ENCODE measurements at regions not wholly inside any gene's neighbourhood (a gene's known extent, or its start where the extent isn't known, plus 50 kb on each side); places are given as distances from the start of the nearest gene placed in this dataset.
"Not testable (repeated sequence)": the region's sequence is repeated elsewhere in the genome, so short reads cannot be mapped to it uniquely, and the experiment has no call there.

DNA sequence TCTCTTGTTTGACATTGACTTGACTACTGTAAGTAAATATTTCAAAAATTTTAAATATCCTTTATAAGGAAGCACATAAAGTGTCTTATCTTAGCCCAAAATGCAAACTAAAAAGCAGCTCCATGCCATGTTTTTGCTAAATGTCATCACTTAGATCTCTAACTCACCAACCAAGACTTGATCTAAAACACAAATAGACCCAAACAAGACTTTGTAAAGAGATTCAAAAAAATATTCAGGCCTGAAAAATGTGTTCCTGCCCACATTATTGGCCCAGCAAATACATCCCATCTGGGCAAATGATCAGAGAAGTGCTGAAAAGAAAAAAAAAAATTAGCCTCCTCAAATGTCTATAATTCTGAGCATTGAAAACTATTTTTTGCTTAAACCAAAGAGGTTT lies 187.6 kb downstream of the MREG start:
- TF ChIP-seq, protein P1, sequence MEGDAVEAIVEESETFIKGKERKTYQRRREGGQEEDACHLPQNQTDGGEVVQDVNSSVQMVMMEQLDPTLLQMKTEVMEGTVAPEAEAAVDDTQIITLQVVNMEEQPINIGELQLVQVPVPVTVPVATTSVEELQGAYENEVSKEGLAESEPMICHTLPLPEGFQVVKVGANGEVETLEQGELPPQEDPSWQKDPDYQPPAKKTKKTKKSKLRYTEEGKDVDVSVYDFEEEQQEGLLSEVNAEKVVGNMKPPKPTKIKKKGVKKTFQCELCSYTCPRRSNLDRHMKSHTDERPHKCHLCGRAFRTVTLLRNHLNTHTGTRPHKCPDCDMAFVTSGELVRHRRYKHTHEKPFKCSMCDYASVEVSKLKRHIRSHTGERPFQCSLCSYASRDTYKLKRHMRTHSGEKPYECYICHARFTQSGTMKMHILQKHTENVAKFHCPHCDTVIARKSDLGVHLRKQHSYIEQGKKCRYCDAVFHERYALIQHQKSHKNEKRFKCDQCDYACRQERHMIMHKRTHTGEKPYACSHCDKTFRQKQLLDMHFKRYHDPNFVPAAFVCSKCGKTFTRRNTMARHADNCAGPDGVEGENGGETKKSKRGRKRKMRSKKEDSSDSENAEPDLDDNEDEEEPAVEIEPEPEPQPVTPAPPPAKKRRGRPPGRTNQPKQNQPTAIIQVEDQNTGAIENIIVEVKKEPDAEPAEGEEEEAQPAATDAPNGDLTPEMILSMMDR (IDR thresholded peaks at IDR 0.05): no peak
- TF ChIP-seq POLR2A (IDR thresholded peaks at IDR 0.05) (no peak), EP300 (IDR thresholded peaks at IDR 0.05) (no peak)
- H3K27me3 ChIP-seq: no peaks in the 10 kb centered on the region
- H3K4me3 ChIP-seq: no peak overlapping the region
- H3K9me3 ChIP-seq: no peaks in the 10 kb centered on the region
- H3K4me1 ChIP-seq (ENCODE audit: insufficient read depth): peaks cover 6% of the 10 kb centered on the region
- H3K27ac ChIP-seq: no peak overlapping the region
- DNase-seq: no peak
- H3K36me3 ChIP-seq: no peaks in the 10 kb centered on the region
- intact Hi-C loops (cut with DNase I): loop anchor here in 1 of 4 donors (10.0 kb wide), 1 partner anchor 371 kb away; no protein-coding TSS in a partner anchor

DNA sequence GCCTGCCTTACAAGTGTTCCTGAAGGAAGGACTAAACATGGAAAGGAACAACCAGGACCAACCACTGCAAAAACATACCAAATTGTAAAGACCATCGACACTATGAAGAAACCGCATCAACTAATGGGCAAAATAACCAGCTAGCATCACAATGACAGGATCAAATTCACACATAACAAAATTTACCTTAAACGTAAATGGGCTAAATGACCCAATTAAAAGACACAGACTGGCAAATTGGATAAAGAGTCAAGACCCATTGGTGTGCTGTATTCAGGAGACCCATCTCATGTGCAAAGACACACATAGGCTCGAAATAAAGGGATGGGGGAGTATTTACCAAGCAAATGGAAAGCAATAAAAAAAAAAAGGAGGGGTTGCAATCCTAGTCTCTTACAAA lies 192.1 kb downstream of the MREG start:
- H3K27ac ChIP-seq; H3K4me3 ChIP-seq; H3K9me3 ChIP-seq; H3K36me3 ChIP-seq; H3K4me1 ChIP-seq (ENCODE audit: insufficient read depth); DNase-seq; H3K27me3 ChIP-seq: not testable (repeated sequence)
- 90 to 94% (median 92%) methylated on average over 4 of the region's 4 CpGs for WGBS, 3 donors
- intact Hi-C loops (cut with DNase I): loop anchor here in 1 of 4 donors (10.0 kb wide), 1 partner anchor 366 kb away; no protein-coding TSS in a partner anchor

GRCh38 chr2:215819713-215820112 lies 193.6 kb downstream of the MREG start:
- H3K36me3 ChIP-seq; H3K9me3 ChIP-seq; DNase-seq; H3K4me3 ChIP-seq; H3K27ac ChIP-seq; H3K27me3 ChIP-seq; H3K4me1 ChIP-seq (ENCODE audit: insufficient read depth): not testable (repeated sequence)
- intact Hi-C loops (cut with DNase I): loop anchor here in 1 of 4 donors (10.0 kb wide), 1 partner anchor 365 kb away; no protein-coding TSS in a partner anchor
- 89 to 100% (median 97%) methylated on average over 3 of the region's 3 CpGs for WGBS, 3 donors

- 90 to 96% (median 95%) methylated on average over 1 of the region's 1 CpG for WGBS, 3 donors
- no peak for DNase-seq
- intact Hi-C loops (cut with DNase I): no loop called here
- Histone ChIP-seq H3K36me3 (no peaks in the 10 kb centered on the region), H3K4me3 (no peak overlapping the region), H3K9me3 (no peaks in the 10 kb centered on the region), H3K27me3 (no peaks in the 10 kb centered on the region), H3K4me1 (ENCODE audit: insufficient read depth) (no peaks in the 10 kb centered on the region), H3K27ac (no peak overlapping the region)
- TF ChIP-seq EP300 (IDR thresholded peaks at IDR 0.05): no peak
- TF ChIP-seq, protein P1 (IDR thresholded peaks at IDR 0.05): no peak
- TF ChIP-seq POLR2A (IDR thresholded peaks at IDR 0.05): no peak
Observed at GRCh38 chr2:215817046-215817445, 196.3 kb downstream of the MREG start.

DNA sequence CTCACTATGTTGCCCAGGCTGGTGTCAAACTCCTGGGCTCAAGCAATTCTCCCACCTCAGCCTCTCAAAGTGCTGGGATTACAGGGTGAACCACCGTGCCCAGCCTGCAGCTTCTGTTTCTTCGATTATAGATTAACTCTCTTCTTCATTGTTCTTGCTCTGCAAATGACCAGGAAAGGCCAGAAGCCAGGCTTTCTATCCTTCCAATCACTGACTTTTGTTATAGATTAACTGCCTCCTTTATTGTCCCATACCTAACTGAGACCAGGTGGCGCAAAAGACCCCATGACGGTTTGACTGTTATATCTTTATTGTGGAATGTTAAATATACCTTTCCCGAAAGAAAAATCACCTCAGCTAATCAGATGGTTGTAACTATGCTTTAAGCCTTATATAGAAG lies 196.9 kb downstream of the MREG start:
- WGBS, 3 donors: 95 to 97% (median 96%) methylated on average over 5 of the region's 5 CpGs
- DNase-seq: no peak
- Histone ChIP-seq H3K4me1 (ENCODE audit: insufficient read depth) (no peaks in the 10 kb centered on the region), H3K27ac (no peak overlapping the region), H3K36me3 (no peaks in the 10 kb centered on the region), H3K4me3 (no peak overlapping the region), H3K27me3 (no peaks in the 10 kb centered on the region), H3K9me3 (no peaks in the 10 kb centered on the region)
- no peak for TF ChIP-seq POLR2A (IDR thresholded peaks at IDR 0.05)
- no peak for TF ChIP-seq EP300 (IDR thresholded peaks at IDR 0.05)
- TF ChIP-seq, protein P1 (IDR thresholded peaks at IDR 0.05): no peak
- intact Hi-C loops (cut with DNase I): no loop called here

- DNase-seq: no peak
- 83 to 91% (median 85%) methylated on average over 2 of the region's 2 CpGs for WGBS, 3 donors
- intact Hi-C loops (cut with DNase I): no loop called here
Observed at GRCh38 chr2:215815960-215816359, 197.4 kb downstream of the MREG start.

More at GRCh38 chr2:215815960-215816359, 197.4 kb downstream of the MREG start:
- TF ChIP-seq POLR2A (IDR thresholded peaks at IDR 0.05) (no peak), EP300 (IDR thresholded peaks at IDR 0.05) (no peak)
- TF ChIP-seq, protein P1 (IDR thresholded peaks at IDR 0.05): no peak
- Histone ChIP-seq H3K9me3 (no peaks in the 10 kb centered on the region), H3K27me3 (no peaks in the 10 kb centered on the region), H3K27ac (no peak overlapping the region), H3K36me3 (no peaks in the 10 kb centered on the region), H3K4me1 (ENCODE audit: insufficient read depth) (no peaks in the 10 kb centered on the region), H3K4me3 (no peak overlapping the region)

Data from ovary (tissue), 7 donors.